ENCODE measurements at regions not wholly inside any gene's neighbourhood (a gene's known extent, or its start where the extent isn't known, plus 50 kb on each side); places are given as distances from the start of the nearest gene placed in this dataset.

DNA sequence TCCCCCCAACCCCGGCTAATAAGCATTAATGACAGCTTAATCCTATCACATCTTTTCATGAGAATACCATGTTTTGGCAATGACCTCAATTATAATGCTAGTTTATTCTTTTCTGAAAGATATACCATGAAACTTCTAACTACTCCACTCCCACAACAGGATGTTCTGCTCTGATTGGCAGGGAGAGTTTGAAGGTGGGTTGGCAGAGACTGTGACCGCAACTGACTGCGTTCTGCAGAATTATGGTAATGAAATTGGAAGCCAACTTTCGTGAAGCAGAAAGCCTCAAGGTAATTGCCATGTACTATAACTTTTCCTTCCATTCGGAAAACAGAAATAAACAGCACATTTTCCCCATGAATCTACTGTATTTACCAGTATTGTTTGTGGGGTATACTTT is 288.2 kb upstream of the SEMA3D start:
- Histone ChIP-seq H3K4me3 (no peak overlapping the region), H3K36me3 (no peaks in the 10 kb centered on the region), H3K9me3 (replicated peaks) (no peaks in the 10 kb centered on the region; the same call in 1 of the 2 replicates), H3K27me3 (no peaks in the 10 kb centered on the region), H3K27ac (no peak overlapping the region), H3K4me1 (no peaks in the 10 kb centered on the region)
- no peak for DNase-seq

DNA sequence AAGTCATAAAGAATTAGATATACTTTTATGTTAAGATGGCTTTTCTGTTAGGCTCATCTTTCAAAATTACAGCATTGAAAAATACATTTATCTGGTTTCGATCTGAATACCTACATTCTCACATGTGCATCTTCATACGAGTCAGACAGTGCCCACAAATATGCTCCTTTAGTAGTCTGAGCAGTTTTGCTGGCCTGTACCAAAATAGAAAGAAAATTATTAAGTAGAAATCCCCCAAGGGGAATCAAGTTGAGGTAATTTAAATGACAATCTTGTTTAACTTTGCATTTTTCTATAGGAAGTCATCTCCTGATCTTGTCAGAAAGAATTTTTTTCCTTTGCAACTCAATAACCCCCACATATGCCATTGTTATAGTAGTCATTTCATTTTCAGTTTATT is 287.4 kb upstream of the SEMA3D start:
- no peaks in the 10 kb centered on the region for H3K36me3 ChIP-seq
- H3K27ac ChIP-seq = no peak overlapping the region
- no peaks in the 10 kb centered on the region; the same call in 1 of the 2 replicates for H3K9me3 ChIP-seq (replicated peaks)
- H3K27me3 ChIP-seq = no peaks in the 10 kb centered on the region
- no peaks in the 10 kb centered on the region for H3K4me1 ChIP-seq
- H3K4me3 ChIP-seq = no peak overlapping the region
- DNase-seq = no peak

DNA sequence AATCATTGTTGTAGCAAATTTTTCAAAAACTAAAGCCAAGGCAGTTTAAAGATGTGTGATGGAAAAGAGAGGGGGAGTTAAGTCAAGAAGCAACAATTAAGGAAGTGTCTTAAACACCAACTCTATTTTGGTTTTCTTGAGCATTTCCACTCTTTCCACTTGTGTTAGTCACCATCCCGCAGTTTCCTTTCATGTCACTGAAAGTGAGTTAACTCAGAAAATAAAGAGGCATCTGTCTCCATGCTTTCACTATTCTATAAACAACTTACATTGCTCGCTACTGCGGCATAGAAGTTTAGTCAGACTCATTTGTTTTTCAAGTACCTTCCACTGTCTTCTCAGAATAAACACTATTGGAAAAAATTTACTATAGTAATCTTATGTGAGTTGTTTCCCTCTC is 284.9 kb upstream of the SEMA3D start:
- DNase-seq = no peak
- H3K36me3 ChIP-seq = no peaks in the 10 kb centered on the region
- no peak overlapping the region for H3K27ac ChIP-seq
- H3K9me3 ChIP-seq (replicated peaks) = no peaks in the 10 kb centered on the region; the same call in 1 of the 2 replicates
- H3K27me3 ChIP-seq = no peaks in the 10 kb centered on the region
- H3K4me1 ChIP-seq = no peaks in the 10 kb centered on the region
- no peak overlapping the region for H3K4me3 ChIP-seq

DNA sequence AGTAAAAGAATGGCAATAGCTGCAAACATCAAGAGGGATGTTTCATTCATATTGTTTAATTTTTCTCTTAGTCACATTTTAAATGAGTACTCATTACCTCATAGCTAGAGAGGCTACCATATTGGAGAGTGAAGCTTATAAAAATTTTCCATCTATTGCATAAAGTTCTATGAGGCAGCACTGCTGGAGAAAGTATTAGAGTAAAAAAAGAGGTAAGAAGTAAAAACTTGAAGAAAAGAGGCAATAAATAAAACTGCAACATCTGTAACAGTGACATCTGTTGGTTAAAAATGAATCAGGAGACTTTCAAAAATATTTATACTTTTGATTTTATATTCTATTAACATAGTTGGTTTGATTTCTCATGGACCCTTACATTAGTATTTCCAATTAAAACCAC is 284.5 kb upstream of the SEMA3D start:
- no peaks in the 10 kb centered on the region for H3K4me1 ChIP-seq
- no peaks in the 10 kb centered on the region; the same call in 1 of the 2 replicates for H3K9me3 ChIP-seq (replicated peaks)
- no peak for DNase-seq
- no peaks in the 10 kb centered on the region for H3K36me3 ChIP-seq
- H3K27ac ChIP-seq = no peak overlapping the region
- H3K4me3 ChIP-seq = no peak overlapping the region
- no peaks in the 10 kb centered on the region for H3K27me3 ChIP-seq

DNA sequence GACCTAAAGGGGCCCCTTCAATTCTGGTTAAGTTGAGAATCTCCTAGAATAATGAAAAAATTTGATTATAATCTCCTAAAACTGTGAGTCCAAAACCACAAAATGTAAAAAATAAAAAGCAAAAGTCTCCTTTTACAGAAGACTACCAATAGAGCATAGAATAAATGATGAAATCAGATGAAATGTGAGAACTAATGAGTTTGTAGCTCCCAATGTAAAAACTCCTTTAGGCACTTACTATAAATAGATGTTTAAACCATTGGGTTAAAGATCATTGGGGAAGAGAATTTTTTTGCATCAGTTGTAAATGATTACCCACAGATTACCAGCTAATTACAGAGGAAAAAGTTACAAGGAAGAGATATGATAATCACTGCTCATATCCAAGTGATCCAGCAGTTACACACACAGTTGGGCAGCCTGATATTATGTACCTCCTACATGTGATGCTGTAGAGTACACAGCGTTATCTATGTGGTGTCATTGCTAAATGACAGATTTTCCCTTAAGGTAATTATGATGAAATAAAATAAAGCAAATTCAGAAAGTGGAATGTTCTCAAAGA is 282.7 kb upstream of the SEMA3D start:
- H3K27ac ChIP-seq = no peak overlapping the region
- H3K4me1 ChIP-seq = no peaks in the 10 kb centered on the region
- no peak overlapping the region for H3K4me3 ChIP-seq
- no peaks in the 10 kb centered on the region; the same call in 1 of the 2 replicates for H3K9me3 ChIP-seq (replicated peaks)
- H3K36me3 ChIP-seq = no peaks in the 10 kb centered on the region
- no peaks in the 10 kb centered on the region for H3K27me3 ChIP-seq
- no peak for DNase-seq

DNA sequence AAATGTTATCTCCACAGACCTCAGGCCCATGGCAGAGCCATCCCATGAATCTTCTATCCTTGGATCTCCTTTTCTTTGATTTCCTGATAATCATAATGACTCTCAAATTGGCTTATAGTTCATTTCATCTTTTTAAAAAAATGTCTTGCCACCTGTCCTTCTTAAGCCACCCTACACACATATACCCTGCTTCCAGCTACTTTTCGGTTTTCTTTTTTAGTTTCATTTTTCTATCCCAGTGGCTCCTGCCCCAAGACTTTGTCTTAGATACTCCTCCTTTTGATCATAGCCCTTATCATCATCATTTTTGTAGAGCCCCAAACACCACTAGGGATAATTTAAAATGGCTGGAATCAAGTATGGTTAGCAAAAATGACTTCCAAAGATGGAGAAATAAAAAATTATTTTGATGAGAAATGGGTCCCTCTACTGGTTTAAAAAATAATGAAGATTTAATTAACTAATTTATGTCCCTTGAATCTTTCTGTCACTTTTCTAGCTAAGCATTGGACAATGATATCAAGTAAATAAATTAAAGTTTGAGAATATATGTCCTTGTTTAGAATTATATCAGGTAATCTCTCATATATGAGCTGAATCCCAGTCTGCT is 277.3 kb upstream of the SEMA3D start:
- DNase-seq = peak in 1 of 2 experiments; percentile 47
- no peaks in the 10 kb centered on the region for H3K9me3 ChIP-seq (replicated peaks)
- H3K27ac ChIP-seq = no peak overlapping the region
- H3K36me3 ChIP-seq = no peaks in the 10 kb centered on the region
- H3K4me3 ChIP-seq = no peak overlapping the region
- H3K27me3 ChIP-seq = no peaks in the 10 kb centered on the region
- H3K4me1 ChIP-seq = peaks cover 2% of the 10 kb centered on the region; the same call in 1 of the 2 replicates

DNA sequence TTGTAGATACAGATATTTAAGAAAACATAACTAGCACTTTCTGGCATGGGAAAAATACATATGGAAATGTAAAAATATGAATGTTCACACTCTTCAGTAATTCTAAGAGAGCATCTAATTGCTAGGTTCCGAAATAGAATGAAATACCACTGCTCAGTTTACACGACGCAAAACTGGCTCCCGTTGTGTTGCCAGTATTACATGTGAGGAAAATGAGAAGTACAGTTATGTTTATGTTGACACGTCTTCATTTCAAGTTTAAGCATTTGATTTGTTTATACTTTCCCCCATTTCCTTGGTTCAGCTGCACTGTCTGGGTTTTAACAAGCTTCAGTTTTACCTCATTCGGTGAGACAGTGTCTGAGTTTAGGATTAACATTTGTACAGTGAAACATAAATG is 275.8 kb upstream of the SEMA3D start:
- H3K4me3 ChIP-seq = no peak overlapping the region
- no peak for DNase-seq
- H3K27ac ChIP-seq = no peak overlapping the region
- H3K36me3 ChIP-seq = no peaks in the 10 kb centered on the region
- peaks cover 2% of the 10 kb centered on the region; the same call in 1 of the 2 replicates for H3K4me1 ChIP-seq
- H3K27me3 ChIP-seq = no peaks in the 10 kb centered on the region
- H3K9me3 ChIP-seq (replicated peaks) = no peaks in the 10 kb centered on the region

DNA sequence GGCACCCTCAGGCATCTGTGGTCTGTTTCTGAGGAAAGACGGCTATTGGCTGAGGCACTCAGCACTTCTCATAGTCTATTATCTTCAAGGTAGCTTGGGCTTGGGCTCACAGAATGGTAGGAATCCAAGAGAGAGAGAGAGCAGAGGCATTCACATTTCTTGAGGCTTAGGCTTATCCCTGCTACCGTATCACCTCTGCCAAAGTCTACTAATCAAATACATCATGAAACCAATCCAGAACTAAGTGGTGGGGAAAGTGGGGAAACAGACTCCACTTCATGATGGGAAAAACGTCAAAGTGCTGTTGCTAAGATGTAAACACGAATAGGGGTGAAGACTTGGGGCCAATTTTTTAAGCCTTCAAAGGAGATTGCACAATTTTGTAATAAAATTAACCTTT is 271.1 kb upstream of the SEMA3D start:
- no peaks in the 10 kb centered on the region for H3K27me3 ChIP-seq
- no peak overlapping the region for H3K27ac ChIP-seq
- DNase-seq = no peak
- no peaks in the 10 kb centered on the region; the same call in 1 of the 2 replicates for H3K4me1 ChIP-seq
- H3K9me3 ChIP-seq (replicated peaks) = no peaks in the 10 kb centered on the region
- no peaks in the 10 kb centered on the region for H3K36me3 ChIP-seq
- no peak overlapping the region for H3K4me3 ChIP-seq

DNA sequence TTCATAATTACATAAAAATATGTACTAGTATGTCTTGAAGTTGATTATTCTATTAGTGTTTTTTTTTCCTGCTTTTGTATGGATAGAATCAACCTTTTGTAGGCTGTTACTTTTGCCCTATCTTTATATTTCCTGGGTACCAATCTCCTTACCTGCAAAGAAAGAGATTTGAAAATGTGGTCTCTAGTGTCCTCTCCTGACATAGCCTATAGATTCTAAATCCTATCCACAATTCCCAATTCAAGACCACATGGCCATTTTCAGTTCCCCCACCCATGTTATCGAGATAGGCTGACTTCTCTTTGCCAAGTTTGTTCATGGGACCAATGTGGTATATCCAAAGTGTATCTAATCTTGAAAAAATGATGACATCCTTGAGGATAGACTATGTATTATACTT is 269.4 kb upstream of the SEMA3D start:
- DNase-seq = no peak
- no peaks in the 10 kb centered on the region for H3K9me3 ChIP-seq (replicated peaks)
- no peak overlapping the region for H3K27ac ChIP-seq
- H3K27me3 ChIP-seq = no peaks in the 10 kb centered on the region
- no peaks in the 10 kb centered on the region; the same call in 1 of the 2 replicates for H3K4me1 ChIP-seq
- no peaks in the 10 kb centered on the region for H3K36me3 ChIP-seq
- no peak overlapping the region for H3K4me3 ChIP-seq

DNA sequence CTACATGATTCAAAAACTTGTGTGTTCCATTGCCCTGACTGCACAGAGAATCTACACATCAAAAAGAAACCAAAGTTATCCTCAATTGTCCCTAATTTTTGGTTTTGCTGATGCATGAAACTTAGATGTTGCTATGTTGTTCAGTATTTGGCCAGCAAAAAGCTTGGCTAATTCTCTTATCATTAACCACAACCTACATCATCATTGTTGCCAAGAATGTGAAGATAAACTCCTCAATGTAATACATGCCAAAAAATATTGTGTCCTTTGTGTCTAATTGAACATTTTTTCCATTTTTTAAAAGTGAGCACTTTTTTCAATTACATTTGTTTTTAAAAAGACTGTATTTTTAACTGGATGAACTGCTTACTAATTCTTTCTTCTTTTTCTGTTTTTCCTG is 268.0 kb upstream of the SEMA3D start:
- DNase-seq = no peak
- Histone ChIP-seq H3K27me3 (no peaks in the 10 kb centered on the region), H3K27ac (no peak overlapping the region), H3K36me3 (no peaks in the 10 kb centered on the region), H3K4me3 (no peak overlapping the region), H3K9me3 (replicated peaks) (no peaks in the 10 kb centered on the region), H3K4me1 (no peaks in the 10 kb centered on the region; the same call in 1 of the 2 replicates)

DNA sequence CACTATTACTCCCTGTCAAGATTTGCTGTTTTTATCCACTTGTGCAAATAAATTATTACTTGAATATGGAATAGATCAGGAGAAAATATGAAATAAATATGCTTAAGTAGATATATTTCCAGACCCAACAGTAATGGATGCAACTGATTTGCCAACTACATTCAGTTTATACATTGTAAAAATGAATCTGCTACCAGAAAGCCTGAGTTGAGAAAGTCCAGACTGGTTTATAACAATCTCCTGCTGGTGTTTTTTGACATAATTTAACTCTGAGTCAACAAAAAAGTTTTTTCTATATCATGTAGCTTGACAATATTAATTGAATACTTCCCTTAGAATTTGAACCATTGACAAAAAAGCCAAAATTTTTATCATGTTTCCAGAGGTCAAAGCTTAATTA is 265.8 kb upstream of the SEMA3D start:
- DNase-seq = no peak
- H3K4me1 ChIP-seq = no peaks in the 10 kb centered on the region; the same call in 1 of the 2 replicates
- no peaks in the 10 kb centered on the region for H3K36me3 ChIP-seq
- H3K27ac ChIP-seq = no peak overlapping the region
- no peaks in the 10 kb centered on the region for H3K9me3 ChIP-seq (replicated peaks)
- no peaks in the 10 kb centered on the region for H3K27me3 ChIP-seq
- H3K4me3 ChIP-seq = no peak overlapping the region

DNA sequence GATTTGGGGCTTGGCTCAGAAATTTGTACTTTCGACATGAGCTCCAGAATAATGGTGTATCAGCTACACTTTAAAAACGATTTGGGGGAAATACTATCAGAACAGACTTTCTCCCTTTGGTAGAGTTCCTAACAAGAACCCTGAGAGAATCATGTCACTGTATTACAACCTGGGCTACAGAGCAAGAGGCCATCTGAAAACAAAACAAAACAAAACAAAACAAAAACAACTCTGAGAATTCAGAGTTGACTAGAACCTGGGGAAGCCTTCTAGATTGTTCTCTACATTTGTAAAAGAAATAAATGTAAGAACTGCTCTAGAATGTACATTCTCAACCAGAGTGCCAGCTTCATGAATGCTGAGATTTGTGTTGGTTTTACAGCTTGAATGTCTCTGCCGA is 262.6 kb upstream of the SEMA3D start:
- DNase-seq = no peak
- Histone ChIP-seq H3K9me3 (replicated peaks) (no peaks in the 10 kb centered on the region), H3K27ac (no peak overlapping the region), H3K4me1 (0 out of 2 replicates have a peak, but pooled peaks cover 2% of the 10 kb centered on the region), H3K36me3 (no peaks in the 10 kb centered on the region), H3K27me3 (no peaks in the 10 kb centered on the region), H3K4me3 (no peak overlapping the region)

DNA sequence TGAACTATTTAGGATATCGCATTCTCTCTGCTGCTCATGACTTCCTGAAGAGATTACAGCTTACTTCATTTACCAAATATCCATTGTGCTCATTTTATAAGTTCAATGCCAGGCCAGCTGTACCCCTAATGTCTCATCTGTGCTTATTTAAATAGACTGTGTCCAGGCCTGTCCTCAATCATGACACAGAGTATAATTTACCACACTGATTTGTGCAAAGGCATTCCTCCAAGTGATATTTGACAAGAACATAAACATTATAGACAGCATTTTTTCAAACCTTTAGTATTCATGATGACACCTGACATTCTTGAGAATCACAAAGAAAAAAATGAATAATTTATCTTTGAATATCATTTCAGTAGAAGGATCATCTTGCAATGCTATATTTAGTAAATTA is 260.1 kb upstream of the SEMA3D start:
- Histone ChIP-seq H3K4me1 (0 out of 2 replicates have a peak, but pooled peaks cover 2% of the 10 kb centered on the region), H3K27me3 (no peaks in the 10 kb centered on the region), H3K27ac (no peak overlapping the region), H3K4me3 (no peak overlapping the region), H3K9me3 (replicated peaks) (no peaks in the 10 kb centered on the region), H3K36me3 (no peaks in the 10 kb centered on the region)
- peak in 1 of 2 experiments; percentile 13 for DNase-seq

DNA sequence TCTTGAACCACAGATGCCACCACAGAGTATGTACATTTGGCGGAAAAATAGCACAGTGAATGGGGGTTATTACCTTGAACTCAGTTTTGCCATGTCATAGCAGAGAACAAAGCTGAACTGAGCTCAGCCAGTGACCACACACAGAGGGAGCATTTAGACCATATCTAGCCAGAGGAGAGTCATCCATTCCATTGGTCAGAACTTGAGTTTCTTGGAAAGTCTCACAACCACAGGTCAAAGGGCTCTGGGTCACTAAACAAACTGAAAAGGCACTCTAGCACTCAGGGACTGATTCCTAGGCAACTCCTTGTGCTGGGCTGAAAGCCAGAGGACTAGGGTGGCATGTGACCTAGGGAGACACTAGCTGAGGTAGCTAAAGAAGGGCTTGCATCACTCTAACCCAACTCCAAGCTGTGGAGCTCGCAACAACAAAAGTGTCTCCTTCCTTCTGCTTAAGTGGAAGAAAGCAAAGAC is 239.7 kb upstream of the SEMA3D start:
- H3K9me3 ChIP-seq (replicated peaks) = no peaks in the 10 kb centered on the region
- no peaks in the 10 kb centered on the region for H3K27me3 ChIP-seq
- H3K27ac ChIP-seq = no peak overlapping the region
- no peaks in the 10 kb centered on the region for H3K36me3 ChIP-seq
- H3K4me1 ChIP-seq = no peaks in the 10 kb centered on the region
- H3K4me3 ChIP-seq = no peak overlapping the region
- no peak for DNase-seq

DNA sequence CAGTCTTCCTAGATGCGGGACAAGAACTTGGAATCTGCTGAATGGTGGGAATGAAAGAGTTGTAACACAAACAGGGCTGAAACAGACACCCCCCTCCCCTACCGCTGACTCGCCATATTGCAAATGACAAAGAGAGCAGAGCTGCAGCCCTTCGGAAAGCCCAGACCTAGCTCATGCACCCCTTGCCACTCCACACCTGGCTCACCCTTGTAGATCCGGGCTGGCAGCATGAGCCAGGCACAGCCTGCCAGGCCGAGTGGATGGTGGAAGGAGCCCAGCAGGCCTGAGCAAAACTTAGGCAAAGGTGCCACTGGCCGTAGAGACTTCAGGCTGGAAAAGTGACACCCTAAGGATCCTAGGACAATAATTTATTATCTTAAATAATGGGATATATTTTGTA is 237.4 kb upstream of the SEMA3D start:
- no peaks in the 10 kb centered on the region for H3K36me3 ChIP-seq
- H3K4me3 ChIP-seq = no peak overlapping the region
- no peaks in the 10 kb centered on the region for H3K27me3 ChIP-seq
- no peak for DNase-seq
- no peaks in the 10 kb centered on the region for H3K9me3 ChIP-seq (replicated peaks)
- H3K4me1 ChIP-seq = no peaks in the 10 kb centered on the region
- H3K27ac ChIP-seq = no peak overlapping the region
